Lower lobe of right lung (tissue), 2 donors: ENCODE measurements at regions not wholly inside any gene's neighbourhood (a gene's known extent, or its start where the extent isn't known, plus 50 kb on each side); places are given as distances from the start of the nearest gene placed in this dataset.
A peak's percentile ranks its signal among the peaks of the same experiment; 100 is the strongest.

Source experiments
- ATAC-seq, 2 donors: fragments of 200-7000 bp; cut with Tn5 transposase; one replicate each; pipeline ENCODE4 v1.9.1; 2020 to 2022; ENCODE audit warnings: mild to moderate bottlenecking in 2 of 2, moderate library complexity in 2 of 2
- DNase-seq: peaks from one replicate; pipeline ENCODE4 v3.0.0-alpha.2; 2020
- H3K27ac ChIP-seq: fragments of 200-600 bp; one replicate; pipeline ENCODE4 v1.8.0; 2022
- H3K27me3 ChIP-seq: fragments of 200-600 bp; one replicate; pipeline ENCODE4 v1.8.0; 2022; ENCODE audit warnings: low read depth
- H3K36me3 ChIP-seq: fragments of 200-600 bp; one replicate; pipeline ENCODE4 v1.8.0; 2022; ENCODE audit warnings: mild to moderate bottlenecking
- H3K4me1 ChIP-seq: fragments of 200-600 bp; one replicate; pipeline ENCODE4 v1.8.0; 2022
- H3K4me3 ChIP-seq: fragments of 200-600 bp; one replicate; pipeline ENCODE4 v1.8.0; 2022; ENCODE audit warnings: mild to moderate bottlenecking
- H3K9me3 ChIP-seq: fragments of 200-600 bp; one replicate; pipeline ENCODE4 v1.8.0; 2022
- CTCF ChIP-seq: fragments of 200-600 bp; IDR thresholded peaks from one replicate; pipeline ENCODE4 v1.8.0; 2022; ENCODE audit warnings: antibody characterized with exemption, mild to moderate bottlenecking
- intact Hi-C: fragments of 100-400 bp; cut with DNase I; formaldehyde crosslinking; loops from one replicate; pipeline ENCODE4 v1.11.0; 2022
- donor health status: DM: no; HTN: yes; CAD: no; lungs with severe emphysema.

- H3K36me3 ChIP-seq, result no peaks in the 10 kb centered on the region
- no peak overlapping the region for H3K4me3 ChIP-seq
- H3K4me1 ChIP-seq, result no peaks in the 10 kb centered on the region
- ATAC-seq (no peak), DNase-seq (no peak)
- intact Hi-C loops, result no loop called here
- no peak overlapping the region for H3K27ac ChIP-seq
- no peaks in the 10 kb centered on the region for H3K27me3 ChIP-seq
- no peak for TF ChIP-seq CTCF
- H3K9me3 ChIP-seq, result no peaks in the 10 kb centered on the region
Measured at GRCh38 chr1:81437213-81437612, 363.5 kb upstream of the ADGRL2 start.

GRCh38 chr1:81435175-81435574 lies 365.6 kb upstream of the ADGRL2 start:
- intact Hi-C loops, result no loop called here
- H3K27ac ChIP-seq, result no peak overlapping the region
- no peak for TF ChIP-seq CTCF
- no peak for ATAC-seq
- DNase-seq, result no peak
- no peaks in the 10 kb centered on the region for H3K36me3 ChIP-seq
- H3K4me3 ChIP-seq, result no peak overlapping the region
- H3K9me3 ChIP-seq, result no peaks in the 10 kb centered on the region
- H3K4me1 ChIP-seq, result no peaks in the 10 kb centered on the region
- H3K27me3 ChIP-seq, result no peaks in the 10 kb centered on the region

GRCh38 chr1:81433676-81434075 lies 367.1 kb upstream of the ADGRL2 start:
- Histone ChIP-seq H3K4me1 (no peaks in the 10 kb centered on the region), H3K27ac (peak overlapping the region; percentile 61), H3K4me3 (no peak overlapping the region), H3K36me3 (no peaks in the 10 kb centered on the region), H3K27me3 (no peaks in the 10 kb centered on the region), H3K9me3 (no peaks in the 10 kb centered on the region)
- intact Hi-C loops, result no loop called here
- DNase-seq, result no peak
- no peak for TF ChIP-seq CTCF
- no peak for ATAC-seq

GRCh38 chr1:81432654-81433109 lies 368.1 kb upstream of the ADGRL2 start:
- Histone ChIP-seq H3K27ac (peak overlapping the region; percentile 65), H3K4me3 (no peak overlapping the region), H3K27me3 (no peaks in the 10 kb centered on the region), H3K4me1 (no peaks in the 10 kb centered on the region), H3K9me3 (no peaks in the 10 kb centered on the region), H3K36me3 (no peaks in the 10 kb centered on the region)
- ATAC-seq (peak; percentile 51 to 56), DNase-seq (no peak)
- no peak for TF ChIP-seq CTCF
- intact Hi-C loops, result no loop called here

- peak overlapping the region; percentile 65 for H3K27ac ChIP-seq
- intact Hi-C loops, result no loop called here
- no peak for ATAC-seq
Measured at GRCh38 chr1:81432059-81432458, 368.7 kb upstream of the ADGRL2 start.

More at GRCh38 chr1:81432059-81432458, 368.7 kb upstream of the ADGRL2 start:
- Histone ChIP-seq H3K27me3 (no peaks in the 10 kb centered on the region), H3K9me3 (no peaks in the 10 kb centered on the region), H3K36me3 (no peaks in the 10 kb centered on the region), H3K4me1 (no peaks in the 10 kb centered on the region), H3K4me3 (no peak overlapping the region)
- no peak for TF ChIP-seq CTCF
- no peak for DNase-seq
